WI38 (cell line): ENCODE measurements at regions not wholly inside any gene's neighbourhood (a gene's known extent, or its start where the extent isn't known, plus 50 kb on each side); places are given as distances from the start of the nearest gene placed in this dataset.

ENCODE experiments used
- H3K4me3 ChIP-seq: 2 replicates; pipeline ENCODE4 v1.5.1; 2011; ENCODE audit warnings: low read depth, mild to moderate bottlenecking, control low read depth, low read length
- CTCF ChIP-seq: IDR thresholded peaks from 2 replicates; pipeline ENCODE4 v1.5.1; 2012; ENCODE audit warnings: low read depth, mild to moderate bottlenecking, control low read depth, low read length

DNA sequence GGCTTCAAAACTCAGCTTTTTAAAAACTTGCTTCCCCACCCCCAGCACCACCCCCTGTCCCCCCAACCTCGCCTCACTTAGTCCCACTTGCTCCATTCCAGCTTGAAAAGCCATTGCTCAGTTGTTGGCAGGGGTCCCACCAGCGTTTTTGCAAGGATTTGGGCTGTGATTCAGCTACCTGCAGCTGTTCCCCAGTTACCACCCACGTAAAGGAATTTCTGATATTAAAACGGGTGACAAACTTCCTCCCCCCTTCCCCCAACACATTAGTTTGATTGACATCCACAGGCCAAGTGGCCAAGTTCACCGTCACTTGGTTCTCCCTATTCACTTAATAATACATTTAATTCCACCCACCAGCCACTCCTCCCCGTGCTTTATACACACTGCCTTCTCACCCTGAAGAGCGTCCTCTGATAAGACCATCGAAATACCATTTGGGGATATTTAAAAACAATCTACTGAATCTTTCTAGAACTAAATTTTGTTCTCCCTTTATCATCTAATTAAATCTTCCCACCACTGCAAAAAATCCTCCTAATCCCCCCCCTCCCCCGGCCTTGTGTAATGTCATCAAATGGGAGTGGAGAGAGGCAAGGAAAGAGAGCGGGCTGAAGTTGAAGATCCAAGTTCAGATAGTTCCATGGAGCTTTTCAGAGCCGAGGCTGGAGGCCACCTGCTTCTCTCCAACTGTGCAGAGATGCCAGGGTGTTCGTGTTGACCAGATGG, 55.1 kb downstream of the SOX9 start:
- no peak overlapping the region for H3K4me3 ChIP-seq
- TF ChIP-seq CTCF: no peak

DNA sequence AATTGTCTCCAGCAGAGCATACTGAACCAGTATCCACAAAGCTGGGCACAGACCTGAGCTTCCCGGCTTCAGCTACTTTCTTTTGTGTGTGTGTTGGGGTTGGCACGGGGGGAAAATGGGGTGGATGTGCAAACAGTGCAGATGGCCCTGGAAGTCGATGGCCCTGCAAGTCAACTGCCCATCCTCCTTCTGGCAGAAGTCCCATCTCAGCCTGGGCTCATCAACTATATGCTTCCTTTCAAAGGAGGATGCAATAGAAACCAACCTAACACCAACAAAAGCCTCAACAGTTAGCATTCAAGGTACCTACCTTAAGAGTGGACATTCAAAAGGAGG, 55.7 kb downstream of the SOX9 start:
- TF ChIP-seq CTCF: no peak
- H3K4me3 ChIP-seq: no peak overlapping the region

- H3K4me3 ChIP-seq: no peak overlapping the region
- no peak for TF ChIP-seq CTCF
Measured at GRCh38 chr17:72176951-72177660, 56.3 kb downstream of the SOX9 start.

GRCh38 chr17:72177738-72178137, 56.9 kb downstream of the SOX9 start:
- no peak for TF ChIP-seq CTCF
- no peak overlapping the region for H3K4me3 ChIP-seq

DNA sequence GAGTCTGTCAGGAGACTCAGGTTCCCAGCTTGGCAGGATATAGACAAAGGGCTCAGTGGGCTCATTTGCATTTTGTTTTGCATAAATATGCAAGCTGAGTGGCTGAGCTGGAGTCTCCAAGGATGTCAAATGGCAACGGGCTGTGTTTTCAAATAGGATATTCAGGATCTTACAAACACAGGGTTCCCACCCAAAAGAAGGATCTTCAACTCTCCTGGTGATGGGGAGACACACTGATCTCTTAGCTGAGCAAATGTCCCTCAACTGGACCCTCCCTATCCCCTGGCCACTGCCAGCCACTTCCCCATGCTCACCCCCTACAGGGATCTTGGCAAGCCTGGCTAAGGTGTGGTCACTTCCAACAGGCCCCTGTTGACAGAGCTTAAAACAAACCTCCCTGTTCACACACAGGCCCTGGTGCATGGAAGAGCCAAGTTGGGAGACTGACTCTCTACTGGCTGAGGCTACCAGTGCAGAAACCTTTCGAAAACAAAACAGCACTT, 61.6 kb downstream of the SOX9 start:
- no peak for TF ChIP-seq CTCF
- no peak overlapping the region for H3K4me3 ChIP-seq

DNA sequence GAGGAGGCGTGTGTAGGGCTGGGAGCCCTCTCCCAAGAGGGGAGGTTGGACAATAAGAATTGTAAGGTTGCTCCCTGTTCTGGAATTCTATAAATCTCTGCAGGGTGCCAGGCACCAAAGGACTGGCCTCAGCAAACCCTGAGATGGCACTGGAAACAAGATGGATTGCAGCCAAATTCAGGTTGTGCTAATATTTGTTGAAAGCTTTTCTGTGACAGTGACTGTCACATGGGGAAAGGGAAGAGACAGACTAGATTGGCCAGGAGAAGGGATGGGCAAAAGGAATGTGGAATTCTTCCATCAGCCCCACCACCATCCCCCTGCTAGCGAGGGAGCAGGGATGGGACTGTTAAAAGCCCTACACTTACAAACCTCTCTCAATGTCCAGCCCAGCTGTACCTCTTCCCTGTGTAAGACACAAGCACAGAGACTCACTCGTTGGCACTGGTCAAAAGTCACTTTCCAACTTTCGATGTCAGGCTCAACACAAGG, 62.4 kb downstream of the SOX9 start:
- no peak for TF ChIP-seq CTCF
- H3K4me3 ChIP-seq: no peak overlapping the region

DNA sequence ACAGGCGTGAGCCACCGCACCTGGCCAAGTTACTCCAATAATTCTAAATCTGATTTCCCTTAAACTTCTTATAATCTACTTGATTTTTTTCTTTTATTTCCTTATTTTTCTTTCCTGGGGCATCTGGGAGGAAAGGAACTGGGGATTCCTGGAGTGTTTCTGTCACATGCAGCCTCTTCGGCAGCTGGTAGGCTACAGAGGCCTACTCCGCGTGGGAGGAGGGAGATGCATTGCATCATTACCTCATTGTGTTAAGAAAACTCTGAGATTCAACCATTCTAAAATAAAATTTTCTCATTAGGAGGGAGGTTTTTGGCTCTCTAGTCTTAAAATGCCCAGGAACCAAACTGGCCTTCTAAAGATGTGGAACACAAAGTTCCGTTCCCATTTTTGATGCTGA, 64.0 kb downstream of the SOX9 start:
- TF ChIP-seq CTCF: no peak
- H3K4me3 ChIP-seq: no peak overlapping the region
